IPS-NIHi7 (cell line): ENCODE measurements at regions not wholly inside any gene's neighbourhood (a gene's known extent, or its start where the extent isn't known, plus 50 kb on each side); places are given as distances from the start of the nearest gene placed in this dataset.

Source experiments
- DNase-seq: peaks from one replicate; pipeline ENCODE4 v3.0.0; 2012; ENCODE audit warnings: mixed read lengths; ENCODE audit errors: extremely low spot score

DNA sequence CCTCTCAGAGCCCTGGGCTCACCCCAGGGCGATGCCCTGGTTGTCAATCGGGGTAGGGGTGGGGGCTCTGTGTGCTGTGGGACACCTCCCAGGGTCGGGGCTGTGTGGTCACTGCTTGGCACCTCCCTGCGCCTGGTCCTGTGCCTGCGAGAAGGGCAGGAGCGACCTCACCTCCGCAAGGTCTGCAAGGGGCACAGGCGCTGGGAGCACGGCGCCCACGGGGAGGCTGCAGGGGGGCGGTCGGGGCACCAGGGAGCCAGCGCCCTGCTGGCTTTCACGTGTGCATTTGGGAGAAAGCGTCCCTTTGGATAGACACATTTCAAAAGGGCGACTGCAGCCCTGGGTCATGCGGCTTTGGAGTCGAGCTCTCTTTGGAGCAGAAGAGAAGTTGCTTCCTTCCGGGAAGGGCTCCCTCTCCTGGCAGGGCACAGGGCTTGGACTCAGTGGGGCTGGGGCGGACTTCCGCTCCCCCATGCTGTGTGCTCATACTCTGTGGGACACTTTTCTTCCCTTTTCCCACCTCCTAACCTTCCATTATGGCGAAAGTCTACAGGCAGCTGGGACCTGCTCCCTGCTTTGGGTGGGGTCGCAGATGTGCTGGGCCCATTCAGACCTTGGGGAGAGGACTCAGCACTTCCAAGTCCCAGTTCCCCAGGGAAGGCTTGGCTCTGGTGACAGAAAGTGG lies 52.9 kb upstream of the SLC28A3 start:
- DNase-seq = no peak

DNA sequence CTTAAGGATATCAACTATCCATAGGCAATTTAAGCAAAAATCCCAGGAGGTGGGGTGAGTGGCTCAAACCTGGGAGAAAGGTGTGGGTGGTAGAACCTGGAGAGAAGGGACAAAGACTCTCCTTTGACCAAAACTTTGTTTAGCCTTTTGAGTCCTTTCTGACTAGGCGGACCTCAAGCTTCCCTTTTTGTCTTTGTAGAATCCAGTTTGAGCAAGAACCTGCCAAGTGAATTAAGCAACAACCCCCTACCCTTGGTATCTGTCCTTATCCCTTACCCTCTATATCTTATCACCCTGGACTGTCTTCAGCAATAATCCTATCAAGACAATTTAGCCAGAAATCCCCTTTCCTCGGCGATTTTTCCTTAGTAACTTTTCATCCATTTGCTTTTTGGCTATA lies 53.5 kb upstream of the SLC28A3 start:
- DNase-seq = no peak

DNA sequence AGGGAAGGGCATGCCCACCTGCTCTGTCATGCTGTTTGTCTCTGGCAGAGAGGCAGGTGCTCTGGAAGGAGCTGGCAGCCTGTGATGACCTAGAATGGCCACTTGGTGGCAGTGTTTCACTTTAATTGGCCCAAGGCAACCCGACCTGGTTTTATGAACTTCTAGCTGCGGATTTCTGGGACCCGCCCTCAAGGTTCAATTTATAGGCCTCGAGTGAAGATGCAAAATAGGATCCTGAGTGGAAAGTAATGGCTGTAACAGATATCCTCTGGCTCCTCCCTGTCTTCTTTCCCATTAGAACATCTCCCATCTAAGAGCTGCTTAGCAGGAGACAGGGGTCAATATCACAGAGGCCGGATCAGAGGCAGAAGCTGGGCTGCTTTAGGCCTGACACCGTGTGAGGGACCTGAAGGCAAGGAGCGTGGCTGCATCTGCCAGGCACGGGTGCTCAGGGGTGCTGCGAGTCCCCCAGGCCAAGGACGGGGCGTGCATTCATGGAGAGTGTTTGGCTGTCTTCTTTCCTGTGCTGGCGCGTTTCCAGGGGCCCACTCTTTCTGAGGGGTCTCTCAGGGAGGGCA lies 56.7 kb upstream of the SLC28A3 start:
- peak; percentile 82 for DNase-seq

- DNase-seq = no peak
Observed at GRCh38 chr9:84397822-84398221, 57.3 kb upstream of the SLC28A3 start.

GRCh38 chr9:84402517-84402916 lies 62.0 kb upstream of the SLC28A3 start:
- DNase-seq = no peak

- no peak for DNase-seq
Observed at GRCh38 chr9:84403288-84403687, 62.7 kb upstream of the SLC28A3 start.

GRCh38 chr9:84404095-84404686 lies 63.6 kb upstream of the SLC28A3 start:
- DNase-seq = peak; percentile 85

- no peak for DNase-seq
Observed at GRCh38 chr9:84405667-84406066, 65.1 kb upstream of the SLC28A3 start.

- no peak for DNase-seq
Observed at GRCh38 chr9:84408416-84408815, 67.9 kb upstream of the SLC28A3 start.

- no peak for DNase-seq
Observed at GRCh38 chr9:84411683-84412267, 71.2 kb upstream of the SLC28A3 start.

- no peak for DNase-seq
Observed at GRCh38 chr9:84412654-84413053, 72.1 kb upstream of the SLC28A3 start.

DNA sequence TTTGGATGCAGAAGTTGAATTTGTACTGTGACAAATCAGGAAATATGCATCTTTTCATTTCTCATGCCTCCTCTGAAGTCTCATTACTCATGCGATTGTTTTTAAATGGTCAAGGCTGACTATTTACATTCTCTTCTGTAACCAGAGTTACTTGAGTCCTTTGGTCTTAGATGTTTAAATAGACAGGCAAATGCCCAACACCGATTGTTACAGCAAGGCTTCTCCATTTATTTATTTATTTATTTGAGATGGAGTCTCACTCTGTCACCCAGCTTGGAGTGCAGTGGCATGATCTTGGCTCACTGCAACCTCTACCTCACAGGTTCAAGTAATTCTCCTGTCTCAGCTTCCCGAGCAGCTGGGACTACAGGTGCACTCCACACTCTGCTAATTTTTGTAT lies 72.7 kb upstream of the SLC28A3 start:
- no peak for DNase-seq

DNA sequence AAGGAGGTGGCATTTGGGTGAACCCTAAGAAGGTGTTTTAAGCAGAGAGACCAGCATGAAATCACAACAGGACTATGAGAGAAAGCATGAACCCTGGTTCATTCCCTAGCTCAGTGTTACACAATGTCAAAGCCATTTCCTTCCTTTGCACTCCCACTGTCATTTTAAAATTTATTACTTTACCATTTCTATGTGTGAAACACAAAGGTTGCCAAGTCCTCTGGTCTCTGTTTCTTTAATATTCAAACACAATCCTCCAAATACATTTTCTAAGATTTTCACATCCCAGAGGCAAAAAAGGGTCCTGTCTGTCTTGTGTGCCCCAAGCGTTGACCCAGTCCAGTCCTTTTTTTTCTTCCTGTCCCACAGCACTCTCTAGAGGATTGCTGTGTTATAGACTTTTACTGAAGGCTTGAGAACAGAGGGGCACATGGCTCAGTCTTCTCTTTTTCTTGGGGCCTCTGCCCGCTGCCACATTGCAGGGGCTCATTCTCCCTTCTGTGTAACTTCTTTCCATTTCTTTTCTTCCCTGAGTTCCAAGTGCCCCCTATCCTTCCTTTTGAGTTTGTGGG lies 78.6 kb upstream of the SLC28A3 start:
- DNase-seq = peak; percentile 72

DNA sequence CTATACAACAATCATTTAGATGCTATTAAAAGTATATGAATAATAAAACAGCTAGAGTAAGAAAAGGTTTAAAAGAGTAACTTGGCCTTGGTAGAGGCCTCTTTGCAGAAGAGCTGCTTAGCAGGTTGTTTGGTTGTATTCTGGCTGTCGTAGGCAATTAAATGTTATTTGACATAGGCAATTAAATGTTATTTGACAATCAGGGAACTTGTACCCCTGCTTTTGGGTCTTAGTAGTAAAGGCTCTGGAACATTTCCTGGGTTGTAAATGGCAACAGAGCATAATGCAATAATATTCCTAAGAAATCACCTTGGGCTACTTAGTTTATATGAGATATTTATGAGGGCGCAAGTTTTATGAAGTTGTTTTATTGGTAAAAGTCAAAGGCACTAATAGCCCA lies 84.4 kb upstream of the SLC28A3 start:
- DNase-seq = no peak

DNA sequence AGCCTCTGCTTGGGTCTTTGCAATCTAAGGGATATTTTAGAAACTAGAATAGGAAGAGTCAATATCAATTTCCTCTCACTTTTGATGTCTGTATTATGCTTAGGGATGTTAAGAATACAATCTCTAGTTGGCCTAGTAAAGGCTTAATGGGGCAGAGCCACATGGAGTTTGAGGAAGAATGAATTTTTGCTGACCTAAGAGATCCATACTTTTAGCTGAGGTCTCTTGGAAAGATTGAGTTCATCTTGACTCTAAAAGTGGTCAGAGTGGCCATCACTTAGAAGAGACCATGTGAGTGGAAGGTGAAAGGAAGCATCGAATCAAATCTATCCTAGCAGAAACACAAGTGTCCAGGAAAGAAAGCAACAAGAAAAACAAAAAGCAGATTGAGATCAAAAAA lies 92.2 kb upstream of the SLC28A3 start:
- DNase-seq = no peak

- DNase-seq = no peak
Observed at GRCh38 chr9:84435902-84436301, 95.3 kb upstream of the SLC28A3 start.

- DNase-seq = no peak
Observed at GRCh38 chr9:84436386-84437109, 96.0 kb upstream of the SLC28A3 start.

- no peak for DNase-seq
Observed at GRCh38 chr9:84438391-84438790, 97.8 kb upstream of the SLC28A3 start.

DNA sequence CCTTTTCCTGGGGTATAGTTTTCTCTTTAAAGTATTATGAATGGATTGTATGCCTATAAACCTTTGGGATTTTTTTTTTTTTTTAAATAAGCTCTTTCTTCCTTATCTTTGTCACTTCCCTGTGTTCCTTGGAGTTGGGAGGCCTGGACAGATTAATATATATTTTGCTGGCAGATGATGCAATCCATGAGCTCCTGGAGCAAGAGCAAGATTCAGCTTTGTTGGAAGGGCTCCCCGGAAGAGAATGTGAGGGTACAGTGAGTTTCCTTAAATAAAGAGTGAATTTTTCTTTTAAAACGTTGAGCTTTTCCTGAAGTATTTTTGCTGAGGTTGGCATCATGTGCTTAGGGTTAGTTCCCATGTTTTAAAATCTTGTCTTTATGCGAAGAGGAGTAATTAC lies 98.7 kb upstream of the SLC28A3 start:
- DNase-seq = no peak

DNA sequence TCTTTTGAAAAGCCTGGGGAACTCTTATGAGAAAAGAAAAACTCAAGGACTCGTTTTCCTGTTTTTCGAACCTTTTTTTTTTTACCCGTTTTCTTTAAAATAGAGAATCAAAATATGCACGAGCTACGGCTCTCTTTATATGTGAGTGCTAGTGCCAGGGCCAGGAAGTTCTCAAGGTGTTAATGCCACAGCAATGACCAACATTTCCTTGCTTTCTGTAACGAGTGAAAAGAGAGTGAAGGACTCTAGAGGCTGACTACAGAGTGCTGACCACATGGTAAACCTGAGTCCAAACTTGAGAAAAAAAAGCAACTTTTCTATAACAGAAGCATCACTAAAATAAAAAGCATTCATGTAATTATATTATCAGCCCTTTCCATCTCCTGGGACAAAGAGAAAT lies 102.2 kb upstream of the SLC28A3 start:
- no peak for DNase-seq

- no peak for DNase-seq
Observed at GRCh38 chr9:84445737-84446136, 105.2 kb upstream of the SLC28A3 start.

GRCh38 chr9:84447305-84447704 lies 106.7 kb upstream of the SLC28A3 start:
- DNase-seq = no peak
